ENCODE measurements at regions not wholly inside any gene's neighbourhood (a gene's known extent, or its start where the extent isn't known, plus 50 kb on each side); places are given as distances from the start of the nearest gene placed in this dataset.

DNA sequence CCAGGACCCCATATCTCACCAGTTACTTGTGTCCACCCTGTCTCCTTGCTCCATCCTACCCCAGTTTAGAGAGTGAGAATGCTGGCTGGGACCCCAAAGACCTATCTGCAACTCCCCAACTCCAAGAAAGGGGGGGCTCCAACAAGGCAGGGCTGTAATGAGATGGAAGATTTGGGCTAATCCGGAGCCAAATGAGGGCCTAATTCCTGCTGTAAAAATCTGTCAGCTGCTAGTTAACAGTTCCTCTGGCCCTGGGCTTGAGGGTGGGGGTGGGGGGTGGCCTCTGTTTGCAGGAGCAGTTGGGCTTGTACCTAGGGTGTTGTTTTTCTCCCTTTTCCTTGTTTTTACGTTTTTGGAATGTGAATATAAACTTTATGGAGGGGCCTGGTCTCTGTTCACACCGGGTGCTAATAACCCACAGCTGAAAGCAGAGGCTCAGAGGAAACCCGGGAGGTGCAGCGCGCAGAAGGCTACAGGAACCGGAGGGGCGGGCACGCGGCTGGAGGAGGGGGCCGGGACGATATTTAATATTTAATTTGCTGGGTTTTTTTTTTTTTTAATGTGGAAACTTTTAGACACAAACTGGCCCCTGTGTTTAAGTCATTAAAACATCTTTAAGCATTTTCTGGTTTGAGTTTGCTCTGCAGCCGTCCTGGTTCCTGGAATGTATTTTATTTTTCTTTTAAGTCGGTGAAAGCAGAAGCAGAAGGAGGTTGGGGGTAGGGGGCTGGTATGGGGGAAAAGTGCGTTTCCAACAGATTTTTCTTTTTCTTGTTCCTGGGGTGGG, 70.7 kb downstream of the NCR2 start:
- WGBS (ENCODE audit: extremely low coverage, insufficient read length, low lambda C conversion rate) = no CpG with 5 or more reads among the region's 15 CpGs
- H3K27ac ChIP-seq (ENCODE audit: insufficient read length, low read depth, low read length) = no peak overlapping the region
- Mint-ChIP-seq H3K4me3 (peak overlapping the region; percentile 36 to 66; a peak in 3 of 5 replicates), H3K27me3 (ENCODE audit: low read depth) (no peaks in the 10 kb centered on the region), H3K27ac (no peak overlapping the region), H3K9me3 (peaks cover 8 to 12% of the 10 kb centered on the region in 2 experiments; a peak in 4 of 5 replicates), H3K4me1 (peaks cover 22 to 34% of the 10 kb centered on the region in 2 experiments), H3K36me3 (ENCODE audit: insufficient read depth in 1 of 3, low read depth in 3 of 3) (no peaks in the 10 kb centered on the region; a peak in 2 of 7 replicates)
- no peak overlapping the region for H2BK120ac ChIP-seq (ENCODE audit: low read depth, low read length, poor library complexity, severe bottlenecking)
- H3K56ac ChIP-seq (ENCODE audit: insufficient read length, low read depth, low read length) = no peak overlapping the region
- peaks cover 10% of the 10 kb centered on the region for H3K23me2 ChIP-seq (ENCODE audit: insufficient read length, low read depth, low read length, poor library complexity, severe bottlenecking)
- no peak overlapping the region for H2AFZ ChIP-seq (ENCODE audit: low read length)
- H3K79me1 ChIP-seq (ENCODE audit: insufficient read depth, low read depth, low read length, poor library complexity, severe bottlenecking) = no peaks in the 10 kb centered on the region
- H3K4me2 ChIP-seq (ENCODE audit: insufficient read depth, insufficient read length, low read length) = peak overlapping the region; percentile 57
- H3K4me1 ChIP-seq (ENCODE audit: insufficient read depth, low read length) = no peaks in the 10 kb centered on the region
- H4K91ac ChIP-seq (ENCODE audit: insufficient read length, low read depth, low read length) = no peak overlapping the region
- H3K79me2 ChIP-seq (ENCODE audit: insufficient read depth, low read length) = no peaks in the 10 kb centered on the region
- H3K4ac ChIP-seq (ENCODE audit: low read depth, low read length) = no peak overlapping the region
- peaks cover 68% of the 10 kb centered on the region for H3K27me3 ChIP-seq (ENCODE audit: insufficient read depth, low read length)
- H4K20me1 ChIP-seq (ENCODE audit: control insufficient read depth, insufficient read depth, insufficient read length) = no peaks in the 10 kb centered on the region
- H3K9ac ChIP-seq (ENCODE audit: extremely low read depth, insufficient read length, low read length) = no peak overlapping the region
- DNase-seq = no peak
- no peak overlapping the region for H4K8ac ChIP-seq (replicated peaks; ENCODE audit: insufficient read length, low read depth, low read length)
- H2BK15ac ChIP-seq (ENCODE audit: low read depth, low read length) = no peak overlapping the region
- no peak overlapping the region for H3T11ph ChIP-seq (ENCODE audit: low read length)
- H4K5ac ChIP-seq (ENCODE audit: insufficient read length, low read depth, low read length) = no peak overlapping the region
- no peak overlapping the region for H3K14ac ChIP-seq (ENCODE audit: insufficient read depth, low read length)
- no peaks in the 10 kb centered on the region for H3K9me3 ChIP-seq (ENCODE audit: control insufficient read depth, low read depth, low read length)
- TF ChIP-seq, protein P1, sequence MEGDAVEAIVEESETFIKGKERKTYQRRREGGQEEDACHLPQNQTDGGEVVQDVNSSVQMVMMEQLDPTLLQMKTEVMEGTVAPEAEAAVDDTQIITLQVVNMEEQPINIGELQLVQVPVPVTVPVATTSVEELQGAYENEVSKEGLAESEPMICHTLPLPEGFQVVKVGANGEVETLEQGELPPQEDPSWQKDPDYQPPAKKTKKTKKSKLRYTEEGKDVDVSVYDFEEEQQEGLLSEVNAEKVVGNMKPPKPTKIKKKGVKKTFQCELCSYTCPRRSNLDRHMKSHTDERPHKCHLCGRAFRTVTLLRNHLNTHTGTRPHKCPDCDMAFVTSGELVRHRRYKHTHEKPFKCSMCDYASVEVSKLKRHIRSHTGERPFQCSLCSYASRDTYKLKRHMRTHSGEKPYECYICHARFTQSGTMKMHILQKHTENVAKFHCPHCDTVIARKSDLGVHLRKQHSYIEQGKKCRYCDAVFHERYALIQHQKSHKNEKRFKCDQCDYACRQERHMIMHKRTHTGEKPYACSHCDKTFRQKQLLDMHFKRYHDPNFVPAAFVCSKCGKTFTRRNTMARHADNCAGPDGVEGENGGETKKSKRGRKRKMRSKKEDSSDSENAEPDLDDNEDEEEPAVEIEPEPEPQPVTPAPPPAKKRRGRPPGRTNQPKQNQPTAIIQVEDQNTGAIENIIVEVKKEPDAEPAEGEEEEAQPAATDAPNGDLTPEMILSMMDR (conservative IDR thresholded peaks at IDR 0.05) = no peak
- no peak overlapping the region for H3K23ac ChIP-seq (ENCODE audit: insufficient read length, low read depth, low read length)
- H2AK5ac ChIP-seq (ENCODE audit: insufficient read length, low read length) = no peak overlapping the region
- no peak overlapping the region for H2BK12ac ChIP-seq (ENCODE audit: insufficient read length, low read depth, low read length)
- no peak overlapping the region for H2BK20ac ChIP-seq (ENCODE audit: low read depth, low read length, poor library complexity, severe bottlenecking)
- no peak overlapping the region for H3K18ac ChIP-seq (ENCODE audit: insufficient read length, low read depth, low read length)
- H2BK5ac ChIP-seq (ENCODE audit: insufficient read length, low read length) = no peak overlapping the region
